ENCODE measurements at regions not wholly inside any gene's neighbourhood (a gene's known extent, or its start where the extent isn't known, plus 50 kb on each side); places are given as distances from the start of the nearest gene placed in this dataset.
"Not testable (repeated sequence)": the region's sequence is repeated elsewhere in the genome, so short reads cannot be mapped to it uniquely, and the experiment has no call there.

GRCh38 chr16:21359513-21359912, 81.4 kb upstream of the CRYM start:
- H3K9me3 Mint-ChIP-seq; DNase-seq (ENCODE audit: low spot score); H3K27me3 Mint-ChIP-seq (ENCODE audit: low read depth); H3K27ac Mint-ChIP-seq; H3K36me3 Mint-ChIP-seq; POLR2A ChIA-PET; H3K4me1 Mint-ChIP-seq; H3K4me3 Mint-ChIP-seq; CTCF ChIA-PET: not testable (repeated sequence)
- peak; percentile 48 for ATAC-seq

DNA sequence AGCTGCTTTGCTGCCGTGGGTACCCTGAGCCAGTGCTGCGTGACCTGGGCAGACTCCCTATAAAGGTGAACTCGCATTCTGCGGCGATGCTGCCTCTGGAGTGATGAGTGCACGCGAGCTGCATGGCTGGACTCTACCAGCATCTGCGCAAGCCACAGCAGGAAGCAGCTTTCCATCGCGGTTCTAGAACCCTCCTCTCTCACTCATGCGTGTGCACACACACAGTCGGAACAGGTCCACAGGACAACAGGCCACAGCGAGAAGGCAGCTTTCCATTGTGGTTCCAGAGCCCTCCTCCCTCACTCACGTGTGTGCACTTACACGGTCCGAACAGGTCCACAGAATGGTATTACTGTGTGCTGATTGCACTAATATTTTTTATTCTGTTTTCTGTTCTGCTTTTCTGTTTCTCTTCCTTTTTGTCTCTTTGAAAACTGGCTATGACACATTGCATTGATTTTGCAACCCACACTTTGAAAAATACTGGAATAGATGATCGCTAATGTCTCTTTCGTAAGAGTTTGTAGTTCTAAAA, 80.2 kb upstream of the CRYM start:
- H3K27ac Mint-ChIP-seq; H3K4me1 Mint-ChIP-seq; H3K27me3 Mint-ChIP-seq (ENCODE audit: low read depth); DNase-seq (ENCODE audit: low spot score); H3K4me3 Mint-ChIP-seq; CTCF ChIA-PET; ATAC-seq; H3K36me3 Mint-ChIP-seq; H3K9me3 Mint-ChIP-seq; POLR2A ChIA-PET: not testable (repeated sequence)

DNA sequence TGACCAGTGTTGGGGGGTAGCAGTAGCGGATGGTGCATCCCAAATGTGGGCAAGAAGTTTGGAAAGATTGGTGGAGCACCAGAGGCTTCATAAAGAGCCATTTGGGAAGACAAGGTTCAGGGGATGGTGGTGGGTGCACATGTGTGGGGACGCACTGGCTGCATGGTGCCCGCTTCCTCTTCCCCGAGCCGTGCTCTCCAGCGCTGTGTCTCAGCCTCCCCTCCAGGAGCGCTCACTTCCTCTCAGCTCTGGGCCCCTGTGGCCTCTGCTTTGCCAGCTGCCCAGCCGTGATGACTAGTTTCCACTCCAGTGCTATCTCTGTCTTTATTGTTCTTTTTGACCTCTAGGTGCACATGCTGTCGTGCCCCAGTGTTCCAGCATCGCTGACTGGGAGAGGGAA, 78.2 kb upstream of the CRYM start:
- DNase-seq (ENCODE audit: low spot score); H3K27ac Mint-ChIP-seq; POLR2A ChIA-PET; H3K9me3 Mint-ChIP-seq; H3K4me3 Mint-ChIP-seq; CTCF ChIA-PET; H3K27me3 Mint-ChIP-seq (ENCODE audit: low read depth); ATAC-seq; H3K4me1 Mint-ChIP-seq; H3K36me3 Mint-ChIP-seq: not testable (repeated sequence)

GRCh38 chr16:21351433-21351832, 73.3 kb upstream of the CRYM start:
- DNase-seq (ENCODE audit: low spot score); H3K27me3 Mint-ChIP-seq (ENCODE audit: low read depth); H3K4me1 Mint-ChIP-seq; POLR2A ChIA-PET; ATAC-seq; CTCF ChIA-PET; H3K9me3 Mint-ChIP-seq; H3K4me3 Mint-ChIP-seq; H3K27ac Mint-ChIP-seq; H3K36me3 Mint-ChIP-seq: not testable (repeated sequence)

DNA sequence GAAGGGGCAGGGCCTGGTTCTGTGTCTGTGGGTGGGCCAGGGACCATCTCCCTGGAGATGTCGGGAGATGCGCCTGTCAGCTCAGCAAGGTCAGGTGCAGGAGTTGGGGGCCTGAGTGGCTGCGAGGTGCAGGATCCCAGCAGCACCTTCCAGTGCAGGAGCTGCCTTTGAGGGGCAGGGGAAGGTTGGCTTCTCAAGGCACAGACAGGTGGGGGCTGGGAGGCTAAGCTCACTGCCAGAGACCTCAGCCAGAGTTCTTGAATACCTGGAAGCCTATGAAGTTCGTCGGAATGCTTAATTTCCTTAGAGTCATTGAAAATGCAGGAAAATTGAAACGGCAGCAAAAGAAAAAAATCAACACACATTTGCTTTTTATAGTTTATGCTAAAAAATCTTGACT, 72.8 kb upstream of the CRYM start:
- H3K4me3 Mint-ChIP-seq; H3K4me1 Mint-ChIP-seq; H3K27me3 Mint-ChIP-seq (ENCODE audit: low read depth); DNase-seq (ENCODE audit: low spot score); ATAC-seq; POLR2A ChIA-PET; H3K27ac Mint-ChIP-seq; CTCF ChIA-PET; H3K9me3 Mint-ChIP-seq; H3K36me3 Mint-ChIP-seq: not testable (repeated sequence)

DNA sequence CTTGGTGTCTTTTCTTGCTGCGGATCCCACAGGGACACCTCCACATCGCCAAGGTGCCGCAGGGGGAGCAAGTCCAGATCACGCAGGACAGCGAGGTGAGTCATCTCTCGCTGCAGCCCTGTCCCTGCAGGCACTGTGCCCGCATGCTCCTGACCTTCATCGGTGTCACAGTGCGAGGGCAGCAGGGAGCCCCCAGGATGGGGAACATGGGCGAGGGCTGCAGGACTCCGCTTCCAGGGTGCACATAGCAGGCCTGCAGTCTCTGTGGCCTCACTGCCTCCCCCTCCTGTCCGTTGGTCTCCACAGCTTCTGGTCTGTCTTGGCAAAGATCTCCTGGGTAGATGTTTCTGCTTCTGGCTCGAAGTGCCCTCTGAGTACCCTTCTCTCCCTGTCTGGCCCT, 71.2 kb upstream of the CRYM start:
- H3K27ac Mint-ChIP-seq; H3K9me3 Mint-ChIP-seq; H3K27me3 Mint-ChIP-seq (ENCODE audit: low read depth); DNase-seq (ENCODE audit: low spot score); POLR2A ChIA-PET; H3K36me3 Mint-ChIP-seq; H3K4me3 Mint-ChIP-seq: not testable (repeated sequence)
- peak; percentile 78 for ATAC-seq
- CTCF ChIA-PET: interaction anchor here (0.6 kb wide), 1 partner anchor 13 kb away, joined by 3 read pairs; no protein-coding TSS in a partner anchor
- H3K4me1 Mint-ChIP-seq: peaks cover 14% of the 10 kb centered on the region

- POLR2A ChIA-PET; H3K27me3 Mint-ChIP-seq (ENCODE audit: low read depth); H3K27ac Mint-ChIP-seq; H3K36me3 Mint-ChIP-seq; ATAC-seq; H3K9me3 Mint-ChIP-seq; H3K4me3 Mint-ChIP-seq; DNase-seq (ENCODE audit: low spot score): not testable (repeated sequence)
- CTCF ChIA-PET: interaction anchor here (0.6 kb wide), 1 partner anchor 14 kb away, joined by 3 read pairs; no protein-coding TSS in a partner anchor
- peaks cover 14% of the 10 kb centered on the region for H3K4me1 Mint-ChIP-seq
Observed at GRCh38 chr16:21348815-21349214, 70.7 kb upstream of the CRYM start.

GRCh38 chr16:21347538-21347937, 69.4 kb upstream of the CRYM start:
- CTCF ChIA-PET; POLR2A ChIA-PET; H3K27me3 Mint-ChIP-seq (ENCODE audit: low read depth); ATAC-seq; H3K9me3 Mint-ChIP-seq; DNase-seq (ENCODE audit: low spot score); H3K27ac Mint-ChIP-seq; H3K4me3 Mint-ChIP-seq; H3K36me3 Mint-ChIP-seq: not testable (repeated sequence)
- H3K4me1 Mint-ChIP-seq: peaks cover 14% of the 10 kb centered on the region

DNA sequence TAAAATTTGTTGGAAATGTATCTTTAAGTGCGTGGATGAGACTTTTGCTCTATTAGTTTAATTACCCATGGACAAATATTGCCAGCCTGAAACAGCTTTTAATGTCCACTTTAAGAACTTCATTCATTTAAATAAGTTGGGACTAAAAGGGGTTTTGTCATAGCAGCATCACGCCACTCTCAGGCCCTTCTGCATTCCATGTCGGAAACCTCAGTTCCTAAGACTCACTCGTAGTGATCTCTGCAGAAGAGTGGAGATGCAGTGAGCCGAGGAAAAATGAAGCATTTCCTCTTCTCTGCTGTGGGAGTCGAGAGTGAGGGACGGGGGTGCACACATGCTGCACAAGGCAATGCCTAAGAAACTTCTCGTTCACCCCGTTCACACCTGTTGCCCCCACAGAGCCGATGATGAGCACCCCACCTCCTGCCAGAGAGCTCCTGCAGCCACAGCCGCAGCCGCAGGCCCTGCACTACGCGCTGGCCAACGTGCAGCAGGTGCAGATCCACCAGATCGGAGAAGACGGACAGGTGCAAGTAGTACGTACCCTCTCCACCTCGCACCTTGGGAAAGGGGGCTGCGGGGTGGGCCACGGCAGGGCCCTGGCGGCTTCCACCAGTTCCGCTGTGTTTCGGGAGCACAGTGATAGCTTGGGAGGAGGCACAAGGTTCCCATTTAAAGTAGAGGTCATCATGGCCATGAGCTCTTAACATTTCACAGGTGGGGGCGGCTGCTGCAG, 68.8 kb upstream of the CRYM start:
- H3K27me3 Mint-ChIP-seq (ENCODE audit: low read depth); ATAC-seq; CTCF ChIA-PET; H3K27ac Mint-ChIP-seq; H3K4me3 Mint-ChIP-seq; POLR2A ChIA-PET; DNase-seq (ENCODE audit: low spot score); H3K36me3 Mint-ChIP-seq; H3K9me3 Mint-ChIP-seq: not testable (repeated sequence)
- H3K4me1 Mint-ChIP-seq: peaks cover 14% of the 10 kb centered on the region

- H3K4me3 Mint-ChIP-seq; CTCF ChIA-PET; H3K27ac Mint-ChIP-seq; POLR2A ChIA-PET; ATAC-seq; DNase-seq (ENCODE audit: low spot score); H3K9me3 Mint-ChIP-seq; H3K27me3 Mint-ChIP-seq (ENCODE audit: low read depth); H3K36me3 Mint-ChIP-seq: not testable (repeated sequence)
- peaks cover 14% of the 10 kb centered on the region for H3K4me1 Mint-ChIP-seq
Observed at GRCh38 chr16:21344361-21344912, 66.3 kb upstream of the CRYM start.

All from WTC11 (cell line).